Mesodermal cell (in vitro differentiated cells): ENCODE measurements at regions not wholly inside any gene's neighbourhood (a gene's known extent, or its start where the extent isn't known, plus 50 kb on each side); places are given as distances from the start of the nearest gene placed in this dataset.

Experiments
- H3K27ac ChIP-seq: 2 replicates; pipeline ENCODE4 v1.7.0; 2013; ENCODE audit warnings: mild to moderate bottlenecking, low read depth, low read length, moderate library complexity; ENCODE audit not compliant: severe bottlenecking
- H3K36me3 ChIP-seq: 2 replicates; pipeline ENCODE4 v1.7.1; 2013; ENCODE audit warnings: mild to moderate bottlenecking, low read length, moderate library complexity; ENCODE audit not compliant: control insufficient read depth, insufficient read depth
- H3K4me1 ChIP-seq: one replicate; pipeline ENCODE4 v1.7.1; 2013; ENCODE audit warnings: mild to moderate bottlenecking, low read length; ENCODE audit not compliant: insufficient read depth, control insufficient read depth, poor library complexity, severe bottlenecking
- H3K4me3 ChIP-seq: 2 replicates; pipeline ENCODE4 v1.7.0; 2013; ENCODE audit warnings: low read length, control low read depth, mild to moderate bottlenecking; ENCODE audit not compliant: insufficient read depth, poor library complexity, severe bottlenecking; ENCODE audit errors: extremely low read depth
- H3K9me3 ChIP-seq: 2 replicates; pipeline ENCODE4 v1.7.1; 2013; ENCODE audit warnings: mild to moderate bottlenecking, low read length, moderate library complexity; ENCODE audit not compliant: control insufficient read depth
- WGBS, 2 experiments: methylation state at CpG; one replicate each; pipeline ENCODE4 v1.1.5; 2013; ENCODE audit warnings: missing lambda C conversion rate in 2 of 2; ENCODE audit not compliant: insufficient coverage in 2 of 2; 5-methylcytosine and 5-hydroxymethylcytosine counted together

GRCh38 chr16:7148606-7149005, 184.0 kb upstream of the RBFOX1 start:
- Histone ChIP-seq H3K36me3 (no peaks in the 10 kb centered on the region), H3K4me3 (no peak overlapping the region), H3K4me1 (peaks cover 7% of the 10 kb centered on the region), H3K27ac (no peak overlapping the region), H3K9me3 (no peaks in the 10 kb centered on the region)
- WGBS, 2 experiments = 79 to 87% methylated on average over 5 to 6 of the region's 6 CpGs

GRCh38 chr16:7140899-7141298, 191.7 kb upstream of the RBFOX1 start:
- 57 to 62% methylated on average over 2 to 4 of the region's 5 CpGs for WGBS, 2 experiments
- no peak overlapping the region for H3K27ac ChIP-seq
- peaks cover 19% of the 10 kb centered on the region for H3K4me1 ChIP-seq
- H3K9me3 ChIP-seq = no peaks in the 10 kb centered on the region
- no peak overlapping the region for H3K4me3 ChIP-seq
- no peaks in the 10 kb centered on the region for H3K36me3 ChIP-seq

- Histone ChIP-seq H3K4me3 (no peak overlapping the region), H3K27ac (no peak overlapping the region)
- 64 to 72% methylated on average over 4 to 7 of the region's 8 CpGs for WGBS, 2 experiments
These were observed 194.9 kb upstream of the RBFOX1 start for GRCh38 chr16:7137560-7138330.

GRCh38 chr16:7132465-7132864, 200.2 kb upstream of the RBFOX1 start:
- H3K36me3 ChIP-seq = no peaks in the 10 kb centered on the region
- H3K4me1 ChIP-seq = no peaks in the 10 kb centered on the region
- 86% methylated on average over 2 of the region's 2 CpGs; no CpG with 5 or more reads in 1 of the 2 experiments for WGBS, 2 experiments
- H3K4me3 ChIP-seq = no peak overlapping the region
- H3K9me3 ChIP-seq = no peaks in the 10 kb centered on the region
- no peak overlapping the region for H3K27ac ChIP-seq

More at GRCh38 chr16:7137560-7138330, 194.9 kb upstream of the RBFOX1 start:
- H3K9me3 ChIP-seq = no peaks in the 10 kb centered on the region
- H3K36me3 ChIP-seq = no peaks in the 10 kb centered on the region
- H3K4me1 ChIP-seq = peaks cover 15% of the 10 kb centered on the region

DNA sequence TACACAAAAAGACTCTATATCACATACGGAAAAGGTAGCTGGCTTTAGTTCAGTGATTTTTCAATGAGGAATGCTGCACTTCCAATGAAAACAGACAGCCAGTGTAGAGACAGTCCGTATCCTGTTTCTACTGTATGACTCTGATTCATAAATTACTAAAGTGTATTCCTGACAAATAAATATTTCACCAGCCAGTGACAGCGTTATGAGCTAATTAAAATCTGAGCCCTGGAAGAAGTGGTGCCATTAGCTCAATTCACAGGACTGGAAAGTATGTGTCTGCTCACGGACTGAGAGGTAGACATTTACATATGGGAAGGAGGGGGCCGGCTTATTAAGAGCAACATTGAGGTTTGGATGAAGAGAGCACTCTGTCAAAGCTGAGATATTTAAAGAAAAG, 207.9 kb upstream of the RBFOX1 start:
- no peaks in the 10 kb centered on the region for H3K36me3 ChIP-seq
- H3K9me3 ChIP-seq = no peaks in the 10 kb centered on the region
- WGBS, 2 experiments = 57 to 69% methylated on average over 3 of the region's 5 CpGs
- H3K4me1 ChIP-seq = no peaks in the 10 kb centered on the region
- H3K4me3 ChIP-seq = no peak overlapping the region
- no peak overlapping the region for H3K27ac ChIP-seq

DNA sequence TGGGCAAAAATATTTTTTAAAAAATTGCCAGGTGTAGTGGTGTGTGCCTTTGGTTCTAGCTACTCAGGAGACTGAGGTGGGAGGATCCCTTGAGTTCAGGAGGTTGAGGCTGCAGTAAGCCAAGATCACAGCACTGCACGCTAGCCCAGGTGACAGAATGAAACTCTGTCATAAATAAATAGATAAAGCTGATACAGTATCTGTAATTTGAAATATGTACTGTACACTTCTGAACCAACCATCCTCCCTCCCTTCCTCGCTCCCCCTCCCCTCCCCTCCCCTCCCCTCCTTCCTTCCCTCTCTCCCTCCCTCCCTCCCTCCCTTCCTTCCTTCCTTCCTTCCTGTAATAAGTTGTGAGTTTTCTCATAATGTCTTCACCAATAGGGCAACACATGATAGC, 208.4 kb upstream of the RBFOX1 start:
- WGBS, 2 experiments = no CpG with 5 or more reads among the region's 2 CpGs
- no peak overlapping the region for H3K4me3 ChIP-seq
- H3K9me3 ChIP-seq = no peaks in the 10 kb centered on the region
- H3K36me3 ChIP-seq = no peaks in the 10 kb centered on the region
- no peaks in the 10 kb centered on the region for H3K4me1 ChIP-seq
- H3K27ac ChIP-seq = no peak overlapping the region

GRCh38 chr16:7116734-7117133, 215.9 kb upstream of the RBFOX1 start:
- 100% methylated on average over 1 of the region's 3 CpGs; no CpG with 5 or more reads in 1 of the 2 experiments for WGBS, 2 experiments

GRCh38 chr16:7115898-7116297, 216.7 kb upstream of the RBFOX1 start:
- no peaks in the 10 kb centered on the region for H3K9me3 ChIP-seq

More at GRCh38 chr16:7116734-7117133, 215.9 kb upstream of the RBFOX1 start:
- Histone ChIP-seq H3K9me3 (no peaks in the 10 kb centered on the region), H3K36me3 (no peaks in the 10 kb centered on the region), H3K4me1 (no peaks in the 10 kb centered on the region), H3K27ac (no peak overlapping the region), H3K4me3 (no peak overlapping the region)

GRCh38 chr16:7113949-7114348, 218.7 kb upstream of the RBFOX1 start:
- no peak overlapping the region for H3K4me3 ChIP-seq
- no peaks in the 10 kb centered on the region for H3K9me3 ChIP-seq
- H3K4me1 ChIP-seq = no peaks in the 10 kb centered on the region
- no peaks in the 10 kb centered on the region for H3K36me3 ChIP-seq
- no CpG with 5 or more reads among the region's 2 CpGs for WGBS, 2 experiments
- no peak overlapping the region for H3K27ac ChIP-seq

More at GRCh38 chr16:7115898-7116297, 216.7 kb upstream of the RBFOX1 start:
- Histone ChIP-seq H3K4me3 (no peak overlapping the region), H3K4me1 (no peaks in the 10 kb centered on the region), H3K27ac (no peak overlapping the region), H3K36me3 (no peaks in the 10 kb centered on the region)
- 87 to 93% methylated on average over 3 to 4 of the region's 5 CpGs for WGBS, 2 experiments

DNA sequence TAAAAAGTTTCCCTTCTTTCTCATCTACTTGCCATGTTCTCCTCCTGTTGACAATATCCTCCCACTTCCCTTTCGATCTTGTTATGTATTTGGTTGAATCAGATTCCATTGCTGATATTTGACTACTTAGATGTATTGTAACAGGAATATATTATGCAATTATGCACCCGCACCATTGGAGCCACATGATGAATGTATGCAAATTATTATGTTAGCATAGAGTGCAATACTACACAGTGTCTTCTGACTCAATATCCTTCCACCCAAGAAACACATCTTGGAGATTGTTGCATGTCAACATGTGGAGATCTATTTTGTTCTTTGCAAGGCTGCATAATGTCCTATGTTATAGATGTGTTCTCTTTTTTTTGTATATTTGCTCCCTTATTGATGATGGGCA, 219.2 kb upstream of the RBFOX1 start:
- Histone ChIP-seq H3K36me3 (no peaks in the 10 kb centered on the region), H3K9me3 (no peaks in the 10 kb centered on the region), H3K27ac (no peak overlapping the region), H3K4me1 (no peaks in the 10 kb centered on the region), H3K4me3 (no peak overlapping the region)
- no CpG with 5 or more reads among the region's 2 CpGs for WGBS, 2 experiments

DNA sequence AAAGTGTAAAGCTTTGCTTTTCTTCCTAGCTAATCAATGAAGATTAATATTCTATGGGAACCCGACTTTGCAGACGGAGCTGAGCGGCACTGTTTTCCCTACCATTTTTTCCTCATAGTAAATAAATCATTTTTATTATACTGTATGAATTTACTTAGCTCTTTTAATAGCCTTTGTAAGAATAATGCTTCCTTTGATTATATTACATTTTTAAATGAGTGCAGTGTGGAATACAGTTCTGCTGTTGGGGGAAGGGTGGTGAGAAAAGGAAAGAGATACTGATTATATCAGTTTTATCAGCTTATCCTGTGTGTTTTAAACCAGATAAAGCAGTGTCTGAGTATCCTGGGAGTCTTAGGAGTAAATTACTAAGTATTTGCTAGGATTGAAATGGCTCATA, 221.4 kb upstream of the RBFOX1 start:
- 60% methylated on average over 2 of the region's 3 CpGs; no CpG with 5 or more reads in 1 of the 2 experiments for WGBS, 2 experiments
- Histone ChIP-seq H3K9me3 (no peaks in the 10 kb centered on the region), H3K36me3 (no peaks in the 10 kb centered on the region), H3K4me1 (no peaks in the 10 kb centered on the region), H3K27ac (no peak overlapping the region), H3K4me3 (no peak overlapping the region)
